Right atrium auricular region (tissue), 2 donors: ENCODE measurements at regions not wholly inside any gene's neighbourhood (a gene's known extent, or its start where the extent isn't known, plus 50 kb on each side); places are given as distances from the start of the nearest gene placed in this dataset.

Experiments
- DNase-seq: peaks from one replicate; pipeline ENCODE4 v3.0.0-alpha.2; 2019; ENCODE audit warnings: low spot score
- H3K27ac ChIP-seq, 2 donors: fragments of 200-600 bp; sonication (generic); 1 replicate in 1 of 2; 2 replicates in 1 of 2; pipeline ENCODE4 v1.5.1; 2016 to 2019
- H3K27me3 ChIP-seq, 2 donors: fragments of 200-600 bp; sonication (generic); one replicate each; pipeline versions ENCODE4 v1.5.1 to v1.6.0; 2017 to 2019
- H3K36me3 ChIP-seq: fragments of 200-600 bp; sonication (generic); one replicate; pipeline ENCODE4 v1.5.1; 2016
- H3K4me1 ChIP-seq, 2 donors: fragments of 200-600 bp; sonication (generic); one replicate each; pipeline versions ENCODE4 v1.5.1 to v1.6.0; 2017 to 2019
- H3K4me3 ChIP-seq, 2 donors: fragments of 200-600 bp; sonication (generic); 1 replicate in 1 of 2; 2 replicates in 1 of 2; pipeline ENCODE4 v1.5.1; 2017 to 2019; ENCODE audit warnings: mild to moderate bottlenecking in 1 of 2, moderate library complexity in 1 of 2
- H3K9me3 ChIP-seq, 2 donors: fragments of 200-600 bp; sonication (generic); one replicate each; pipeline ENCODE4 v1.5.1; 2019
- CTCF ChIP-seq, 2 donors: fragments of 200-600 bp; sonication (generic); IDR thresholded peaks; one replicate each; pipeline ENCODE4 v1.5.1; 2019; ENCODE audit warnings: antibody characterized with exemption in 2 of 2

GRCh38 chr2:51734115-51734514 is 702.2 kb upstream of the NRXN1 start:
- DNase-seq: no peak
- no peaks in the 10 kb centered on the region for H3K36me3 ChIP-seq
- no peak overlapping the region for H3K27ac ChIP-seq
- TF ChIP-seq CTCF (IDR thresholded peaks at IDR 0.05): no peak
- H3K27me3 ChIP-seq: no peaks in the 10 kb centered on the region
- no peaks in the 10 kb centered on the region for H3K9me3 ChIP-seq
- H3K4me3 ChIP-seq: no peak overlapping the region
- no peaks in the 10 kb centered on the region for H3K4me1 ChIP-seq

GRCh38 chr2:51723691-51724090 is 691.8 kb upstream of the NRXN1 start:
- no peak for TF ChIP-seq CTCF (IDR thresholded peaks at IDR 0.05)
- Histone ChIP-seq H3K27ac (no peak overlapping the region), H3K36me3 (no peaks in the 10 kb centered on the region), H3K4me3 (no peak overlapping the region), H3K9me3 (no peaks in the 10 kb centered on the region), H3K4me1 (no peaks in the 10 kb centered on the region), H3K27me3 (no peaks in the 10 kb centered on the region)
- no peak for DNase-seq

- no peak for TF ChIP-seq CTCF (IDR thresholded peaks at IDR 0.05)
- Histone ChIP-seq H3K4me1 (no peaks in the 10 kb centered on the region), H3K27ac (no peak overlapping the region), H3K27me3 (no peaks in the 10 kb centered on the region), H3K4me3 (no peak overlapping the region), H3K9me3 (no peaks in the 10 kb centered on the region), H3K36me3 (no peaks in the 10 kb centered on the region)
- DNase-seq: no peak
Observed at GRCh38 chr2:51722311-51722710, 690.4 kb upstream of the NRXN1 start.

GRCh38 chr2:51720826-51721225 is 688.9 kb upstream of the NRXN1 start:
- no peaks in the 10 kb centered on the region for H3K4me1 ChIP-seq
- no peaks in the 10 kb centered on the region for H3K36me3 ChIP-seq
- H3K27ac ChIP-seq: no peak overlapping the region
- no peak overlapping the region for H3K4me3 ChIP-seq
- no peak for DNase-seq
- H3K27me3 ChIP-seq: no peaks in the 10 kb centered on the region
- no peaks in the 10 kb centered on the region for H3K9me3 ChIP-seq
- TF ChIP-seq CTCF (IDR thresholded peaks at IDR 0.05): no peak

GRCh38 chr2:51718881-51719280 is 686.9 kb upstream of the NRXN1 start:
- DNase-seq: no peak
- H3K9me3 ChIP-seq: peaks cover 0 to 7% of the 10 kb centered on the region in 2 donors
- no peak overlapping the region for H3K4me3 ChIP-seq
- no peak for TF ChIP-seq CTCF (IDR thresholded peaks at IDR 0.05)
- no peaks in the 10 kb centered on the region for H3K27me3 ChIP-seq
- no peaks in the 10 kb centered on the region for H3K4me1 ChIP-seq
- H3K36me3 ChIP-seq: no peaks in the 10 kb centered on the region
- H3K27ac ChIP-seq: no peak overlapping the region

GRCh38 chr2:51717312-51717711 is 685.4 kb upstream of the NRXN1 start:
- no peak overlapping the region for H3K4me3 ChIP-seq
- H3K9me3 ChIP-seq: peaks cover 0 to 17% of the 10 kb centered on the region in 2 donors
- DNase-seq: no peak
- TF ChIP-seq CTCF (IDR thresholded peaks at IDR 0.05): no peak
- no peaks in the 10 kb centered on the region for H3K27me3 ChIP-seq
- H3K36me3 ChIP-seq: no peaks in the 10 kb centered on the region
- no peak overlapping the region for H3K27ac ChIP-seq
- H3K4me1 ChIP-seq: no peaks in the 10 kb centered on the region
